Liver (tissue), 8 donors: ENCODE measurements at regions not wholly inside any gene's neighbourhood (a gene's known extent, or its start where the extent isn't known, plus 50 kb on each side); places are given as distances from the start of the nearest gene placed in this dataset.

Source experiments
- DNase-seq: peaks from one replicate; pipeline ENCODE4 v3.0.0-alpha.2; 2017; ENCODE audit warnings: low spot score
- H3K27ac ChIP-seq, 2 donors: one replicate each; pipeline ENCODE4 v1.7.0; 2013; ENCODE audit warnings: inconsistent platforms in 2 of 2, low read length in 2 of 2, control low read depth in 1 of 2, low read depth in 1 of 2, mild to moderate bottlenecking in 1 of 2
- H3K27me3 ChIP-seq, 4 donors: one replicate each; pipeline versions ENCODE4 v1.6.1 to v1.7.0; 2013; ENCODE audit warnings: low read length in 3 of 4, inconsistent platforms in 1 of 4, mild to moderate bottlenecking in 1 of 4, moderate library complexity in 1 of 4; ENCODE audit not compliant: control insufficient read depth in 4 of 4, insufficient read depth in 4 of 4
- H3K36me3 ChIP-seq, 4 donors: one replicate each; pipeline versions ENCODE4 v1.6.1 to v1.7.0; 2013; ENCODE audit warnings: low read length in 3 of 4, mild to moderate bottlenecking in 3 of 4, low read depth in 1 of 4, moderate library complexity in 1 of 4; ENCODE audit not compliant: control insufficient read depth in 4 of 4, insufficient read depth in 3 of 4
- H3K4me1 ChIP-seq, 4 donors: one replicate each; pipeline versions ENCODE4 v1.6.1 to v1.7.0; 2013; ENCODE audit warnings: low read length in 3 of 4, mild to moderate bottlenecking in 3 of 4, moderate library complexity in 1 of 4; ENCODE audit not compliant: control insufficient read depth in 4 of 4, insufficient read depth in 4 of 4
- H3K4me3 ChIP-seq, 3 donors: one replicate each; pipeline versions ENCODE4 v1.6.1 to v1.7.0; 2013; ENCODE audit warnings: low read length in 3 of 3, control low read depth in 1 of 3, low read depth in 1 of 3, mild to moderate bottlenecking in 1 of 3
- H3K9ac ChIP-seq, 2 donors: one replicate each; pipeline ENCODE4 v1.7.0; 2013; ENCODE audit warnings: low read length in 2 of 2, mild to moderate bottlenecking in 2 of 2, moderate library complexity in 2 of 2, control low read depth in 1 of 2, low read depth in 1 of 2
- H3K9me3 ChIP-seq, 4 donors: one replicate each; pipeline versions ENCODE4 v1.6.1 to v1.7.0; 2013; ENCODE audit warnings: low read length in 3 of 4; ENCODE audit not compliant: control insufficient read depth in 4 of 4
- EGR1 ChIP-seq, 2 donors: IDR thresholded peaks; 2 replicates each; pipeline ENCODE4 v1.6.1; 2016 to 2018; ENCODE audit warnings: antibody characterized with exemption in 2 of 2, low read depth in 2 of 2
- FOXA1 ChIP-seq: IDR thresholded peaks from 2 replicates; pipeline ENCODE4 v1.6.1; 2016; ENCODE audit warnings: antibody characterized with exemption
- FOXA2 ChIP-seq: IDR thresholded peaks from 2 replicates; pipeline ENCODE4 v1.6.1; 2016; ENCODE audit warnings: antibody characterized with exemption
- GABPA ChIP-seq, 2 donors: IDR thresholded peaks in 1 of 2; conservative IDR thresholded peaks in 1 of 2; 2 replicates each; pipeline ENCODE4 v1.6.1; 2016; ENCODE audit warnings: antibody characterized with exemption in 2 of 2, mild to moderate bottlenecking in 1 of 2, moderate library complexity in 1 of 2
- HNF4A ChIP-seq, 2 donors: conservative IDR thresholded peaks; 2 replicates each; pipeline ENCODE4 v1.6.1; 2016; ENCODE audit warnings: antibody characterized with exemption in 2 of 2, mild to moderate bottlenecking in 2 of 2
- HNF4G ChIP-seq: IDR thresholded peaks from 2 replicates; pipeline ENCODE4 v1.6.1; 2016; ENCODE audit warnings: antibody characterized with exemption
- JUND ChIP-seq, 2 donors: IDR thresholded peaks; 2 replicates each; pipeline ENCODE4 v1.6.1; 2016; ENCODE audit warnings: antibody characterized with exemption in 2 of 2
- NR2F2 ChIP-seq: IDR thresholded peaks from 2 replicates; pipeline ENCODE4 v1.6.1; 2016; ENCODE audit warnings: antibody characterized with exemption
- RAD21 ChIP-seq, 2 donors: IDR thresholded peaks; 2 replicates each; pipeline ENCODE4 v1.6.1; 2016; ENCODE audit warnings: antibody characterized with exemption in 2 of 2, mild to moderate bottlenecking in 2 of 2
- RXRA ChIP-seq, 2 donors: IDR thresholded peaks; 2 replicates each; pipeline ENCODE4 v1.6.1; 2017 to 2018; ENCODE audit warnings: antibody characterized with exemption in 2 of 2, mild to moderate bottlenecking in 1 of 2
- SP1 ChIP-seq: IDR thresholded peaks from 2 replicates; pipeline ENCODE4 v1.6.1; 2018; ENCODE audit warnings: antibody characterized with exemption, mild to moderate bottlenecking
- TAF1 ChIP-seq: conservative IDR thresholded peaks from 2 replicates; pipeline ENCODE4 v1.6.1; 2016; ENCODE audit warnings: antibody characterized with exemption, mild to moderate bottlenecking
- YY1 ChIP-seq: IDR thresholded peaks from 2 replicates; pipeline ENCODE4 v1.6.1; 2016; ENCODE audit warnings: antibody characterized with exemption, mild to moderate bottlenecking
- WGBS: extraction: QIAGEN DNeasy Blood & Tissue Kit; methylation state at CpG from one replicate; pipeline ENCODE4 v1.1.7; 2013; 5-methylcytosine and 5-hydroxymethylcytosine counted together
- TF ChIP-seq, protein P1 (sequence below): IDR thresholded peaks from 2 replicates; pipeline ENCODE4 v1.6.1; 2016; ENCODE audit warnings: antibody characterized with exemption
- TF ChIP-seq, protein P2 (sequence below): IDR thresholded peaks from 2 replicates; pipeline ENCODE4 v1.6.1; 2016; ENCODE audit warnings: antibody characterized with exemption, mild to moderate bottlenecking
- TF ChIP-seq, protein P3 (sequence below): IDR thresholded peaks from 2 replicates; pipeline ENCODE4 v1.6.1; 2016; ENCODE audit warnings: antibody characterized with exemption
- TF ChIP-seq, protein P4 (sequence below): IDR thresholded peaks from 2 replicates; pipeline ENCODE4 v1.6.1; 2016; ENCODE audit warnings: antibody characterized with exemption
- TF ChIP-seq, protein P5 (sequence below): fragments of 150-350 bp; IDR thresholded peaks from 2 replicates; pipeline ENCODE4 v1.5.1; 2017; ENCODE audit warnings: improper control_type of control experiment, low read depth, low read length; ENCODE audit not compliant: missing input control
- donor health status: healthy.
- donor health status: healthy.
- donor health status: healthy.
- donor health status: healthy.
- donor health status: healthy.

DNA sequence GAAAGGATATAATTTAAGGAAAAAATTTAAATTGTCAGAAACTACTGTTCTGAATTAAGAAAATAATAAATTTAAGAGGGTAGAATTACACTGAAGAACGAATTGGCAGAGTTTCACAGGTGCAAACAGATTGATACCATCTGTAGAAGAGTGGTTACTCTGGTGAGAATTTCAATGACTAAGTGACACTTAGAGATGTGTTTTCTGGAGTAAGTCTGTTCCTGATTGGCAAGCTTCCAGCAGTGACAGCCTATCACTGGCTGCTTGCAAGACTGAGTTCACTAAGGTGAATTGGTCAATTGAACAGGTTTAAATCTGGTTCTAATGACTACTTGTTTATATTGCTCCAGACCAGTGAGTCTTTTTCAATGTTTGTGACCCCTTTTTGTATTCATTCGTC is 838.2 kb upstream of the RGS18 start:
- TF ChIP-seq YY1 (no peak), GABPA (IDR thresholded peaks at IDR 0.05 in 1 of 2, conservative IDR thresholded peaks at IDR 0.05 in 1 of 2) (no peak)
- TF ChIP-seq, protein P1, sequence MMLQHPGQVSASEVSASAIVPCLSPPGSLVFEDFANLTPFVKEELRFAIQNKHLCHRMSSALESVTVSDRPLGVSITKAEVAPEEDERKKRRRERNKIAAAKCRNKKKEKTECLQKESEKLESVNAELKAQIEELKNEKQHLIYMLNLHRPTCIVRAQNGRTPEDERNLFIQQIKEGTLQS = no peak
- DNase-seq = no peak
- H3K27me3 ChIP-seq = no peaks in the 10 kb centered on the region
- H3K4me3 ChIP-seq = no peak overlapping the region
- no peaks in the 10 kb centered on the region for H3K4me1 ChIP-seq
- H3K27ac ChIP-seq = no peak overlapping the region
- no peaks in the 10 kb centered on the region for H3K9me3 ChIP-seq
- no peak overlapping the region for H3K9ac ChIP-seq
- H3K36me3 ChIP-seq = no peaks in the 10 kb centered on the region
- 32% methylated on average over 2 of the region's 2 CpGs for whole genome bisulfite sequencing

DNA sequence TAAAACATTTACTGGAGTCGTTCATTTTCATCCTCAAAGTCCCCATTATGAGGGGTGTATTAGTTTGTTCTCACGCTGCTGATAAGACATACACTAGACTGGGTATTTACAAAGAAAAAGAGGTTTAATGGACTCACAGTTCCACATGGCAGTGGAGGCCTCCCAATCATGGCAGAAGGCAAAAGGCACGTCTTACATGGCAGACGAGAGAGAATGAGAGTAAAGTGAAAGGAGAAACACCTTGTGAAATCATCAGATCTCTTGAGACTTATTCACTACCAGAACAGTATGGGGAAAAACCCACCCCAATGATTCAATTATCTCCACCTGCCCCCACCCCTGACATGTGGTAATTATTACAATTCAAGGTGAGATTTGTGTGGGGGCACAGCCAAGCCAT is 830.4 kb upstream of the RGS18 start:
- no peaks in the 10 kb centered on the region for H3K4me1 ChIP-seq
- no peak for DNase-seq
- no peaks in the 10 kb centered on the region for H3K36me3 ChIP-seq
- no peaks in the 10 kb centered on the region for H3K9me3 ChIP-seq
- WGBS = 62% methylated on average over 4 of the region's 4 CpGs
- TF ChIP-seq RAD21 (IDR thresholded peaks at IDR 0.05) (no peak), TAF1 (no peak), FOXA1 (no peak), SP1 (no peak), NR2F2 (no peak), HNF4G (no peak), EGR1 (IDR thresholded peaks at IDR 0.05; ENCODE audit: low read depth in 2 of 2) (no peak), HNF4A (conservative IDR thresholded peaks at IDR 0.05) (no peak), JUND (IDR thresholded peaks at IDR 0.05) (no peak), RXRA (IDR thresholded peaks at IDR 0.05) (no peak), FOXA2 (no peak), GABPA (IDR thresholded peaks at IDR 0.05 in 1 of 2, conservative IDR thresholded peaks at IDR 0.05 in 1 of 2) (no peak), YY1 (no peak)
- TF ChIP-seq, protein P2, sequence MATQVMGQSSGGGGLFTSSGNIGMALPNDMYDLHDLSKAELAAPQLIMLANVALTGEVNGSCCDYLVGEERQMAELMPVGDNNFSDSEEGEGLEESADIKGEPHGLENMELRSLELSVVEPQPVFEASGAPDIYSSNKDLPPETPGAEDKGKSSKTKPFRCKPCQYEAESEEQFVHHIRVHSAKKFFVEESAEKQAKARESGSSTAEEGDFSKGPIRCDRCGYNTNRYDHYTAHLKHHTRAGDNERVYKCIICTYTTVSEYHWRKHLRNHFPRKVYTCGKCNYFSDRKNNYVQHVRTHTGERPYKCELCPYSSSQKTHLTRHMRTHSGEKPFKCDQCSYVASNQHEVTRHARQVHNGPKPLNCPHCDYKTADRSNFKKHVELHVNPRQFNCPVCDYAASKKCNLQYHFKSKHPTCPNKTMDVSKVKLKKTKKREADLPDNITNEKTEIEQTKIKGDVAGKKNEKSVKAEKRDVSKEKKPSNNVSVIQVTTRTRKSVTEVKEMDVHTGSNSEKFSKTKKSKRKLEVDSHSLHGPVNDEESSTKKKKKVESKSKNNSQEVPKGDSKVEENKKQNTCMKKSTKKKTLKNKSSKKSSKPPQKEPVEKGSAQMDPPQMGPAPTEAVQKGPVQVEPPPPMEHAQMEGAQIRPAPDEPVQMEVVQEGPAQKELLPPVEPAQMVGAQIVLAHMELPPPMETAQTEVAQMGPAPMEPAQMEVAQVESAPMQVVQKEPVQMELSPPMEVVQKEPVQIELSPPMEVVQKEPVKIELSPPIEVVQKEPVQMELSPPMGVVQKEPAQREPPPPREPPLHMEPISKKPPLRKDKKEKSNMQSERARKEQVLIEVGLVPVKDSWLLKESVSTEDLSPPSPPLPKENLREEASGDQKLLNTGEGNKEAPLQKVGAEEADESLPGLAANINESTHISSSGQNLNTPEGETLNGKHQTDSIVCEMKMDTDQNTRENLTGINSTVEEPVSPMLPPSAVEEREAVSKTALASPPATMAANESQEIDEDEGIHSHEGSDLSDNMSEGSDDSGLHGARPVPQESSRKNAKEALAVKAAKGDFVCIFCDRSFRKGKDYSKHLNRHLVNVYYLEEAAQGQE = no peak
- TF ChIP-seq, protein P3, sequence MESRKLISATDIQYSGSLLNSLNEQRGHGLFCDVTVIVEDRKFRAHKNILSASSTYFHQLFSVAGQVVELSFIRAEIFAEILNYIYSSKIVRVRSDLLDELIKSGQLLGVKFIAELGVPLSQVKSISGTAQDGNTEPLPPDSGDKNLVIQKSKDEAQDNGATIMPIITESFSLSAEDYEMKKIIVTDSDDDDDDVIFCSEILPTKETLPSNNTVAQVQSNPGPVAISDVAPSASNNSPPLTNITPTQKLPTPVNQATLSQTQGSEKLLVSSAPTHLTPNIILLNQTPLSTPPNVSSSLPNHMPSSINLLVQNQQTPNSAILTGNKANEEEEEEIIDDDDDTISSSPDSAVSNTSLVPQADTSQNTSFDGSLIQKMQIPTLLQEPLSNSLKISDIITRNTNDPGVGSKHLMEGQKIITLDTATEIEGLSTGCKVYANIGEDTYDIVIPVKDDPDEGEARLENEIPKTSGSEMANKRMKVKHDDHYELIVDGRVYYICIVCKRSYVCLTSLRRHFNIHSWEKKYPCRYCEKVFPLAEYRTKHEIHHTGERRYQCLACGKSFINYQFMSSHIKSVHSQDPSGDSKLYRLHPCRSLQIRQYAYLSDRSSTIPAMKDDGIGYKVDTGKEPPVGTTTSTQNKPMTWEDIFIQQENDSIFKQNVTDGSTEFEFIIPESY = no peak
- TF ChIP-seq, protein P1 = no peak
- TF ChIP-seq, protein P4, sequence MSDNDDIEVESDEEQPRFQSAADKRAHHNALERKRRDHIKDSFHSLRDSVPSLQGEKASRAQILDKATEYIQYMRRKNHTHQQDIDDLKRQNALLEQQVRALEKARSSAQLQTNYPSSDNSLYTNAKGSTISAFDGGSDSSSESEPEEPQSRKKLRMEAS = no peak
- TF ChIP-seq, protein P5, sequence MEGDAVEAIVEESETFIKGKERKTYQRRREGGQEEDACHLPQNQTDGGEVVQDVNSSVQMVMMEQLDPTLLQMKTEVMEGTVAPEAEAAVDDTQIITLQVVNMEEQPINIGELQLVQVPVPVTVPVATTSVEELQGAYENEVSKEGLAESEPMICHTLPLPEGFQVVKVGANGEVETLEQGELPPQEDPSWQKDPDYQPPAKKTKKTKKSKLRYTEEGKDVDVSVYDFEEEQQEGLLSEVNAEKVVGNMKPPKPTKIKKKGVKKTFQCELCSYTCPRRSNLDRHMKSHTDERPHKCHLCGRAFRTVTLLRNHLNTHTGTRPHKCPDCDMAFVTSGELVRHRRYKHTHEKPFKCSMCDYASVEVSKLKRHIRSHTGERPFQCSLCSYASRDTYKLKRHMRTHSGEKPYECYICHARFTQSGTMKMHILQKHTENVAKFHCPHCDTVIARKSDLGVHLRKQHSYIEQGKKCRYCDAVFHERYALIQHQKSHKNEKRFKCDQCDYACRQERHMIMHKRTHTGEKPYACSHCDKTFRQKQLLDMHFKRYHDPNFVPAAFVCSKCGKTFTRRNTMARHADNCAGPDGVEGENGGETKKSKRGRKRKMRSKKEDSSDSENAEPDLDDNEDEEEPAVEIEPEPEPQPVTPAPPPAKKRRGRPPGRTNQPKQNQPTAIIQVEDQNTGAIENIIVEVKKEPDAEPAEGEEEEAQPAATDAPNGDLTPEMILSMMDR = no peak
- no peak overlapping the region for H3K9ac ChIP-seq
- H3K27me3 ChIP-seq = no peaks in the 10 kb centered on the region
- no peak overlapping the region for H3K27ac ChIP-seq
- H3K4me3 ChIP-seq = no peak overlapping the region
